ENCODE measurements at regions not wholly inside any gene's neighbourhood (a gene's known extent, or its start where the extent isn't known, plus 50 kb on each side); places are given as distances from the start of the nearest gene placed in this dataset.

DNA sequence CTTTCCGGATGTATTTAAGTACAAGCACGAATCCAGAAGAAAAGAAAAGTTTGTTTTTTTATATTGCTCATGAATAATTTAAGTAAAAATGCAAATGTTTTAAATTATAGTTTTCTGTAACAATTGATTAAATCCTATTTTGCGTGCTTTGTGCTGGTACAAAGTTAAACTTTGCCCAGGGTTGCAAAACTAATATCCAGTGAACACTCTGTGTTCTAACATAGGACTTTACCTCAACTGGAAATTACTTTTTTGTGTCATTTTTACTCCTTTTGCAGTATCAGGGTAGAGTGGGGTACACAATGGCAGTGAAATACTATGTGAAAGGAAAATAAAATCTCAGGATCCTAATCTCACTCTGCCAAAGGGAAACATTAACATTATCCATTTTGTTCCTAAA is 801.4 kb upstream of the MBL2 start:
- TF ChIP-seq, protein P1, sequence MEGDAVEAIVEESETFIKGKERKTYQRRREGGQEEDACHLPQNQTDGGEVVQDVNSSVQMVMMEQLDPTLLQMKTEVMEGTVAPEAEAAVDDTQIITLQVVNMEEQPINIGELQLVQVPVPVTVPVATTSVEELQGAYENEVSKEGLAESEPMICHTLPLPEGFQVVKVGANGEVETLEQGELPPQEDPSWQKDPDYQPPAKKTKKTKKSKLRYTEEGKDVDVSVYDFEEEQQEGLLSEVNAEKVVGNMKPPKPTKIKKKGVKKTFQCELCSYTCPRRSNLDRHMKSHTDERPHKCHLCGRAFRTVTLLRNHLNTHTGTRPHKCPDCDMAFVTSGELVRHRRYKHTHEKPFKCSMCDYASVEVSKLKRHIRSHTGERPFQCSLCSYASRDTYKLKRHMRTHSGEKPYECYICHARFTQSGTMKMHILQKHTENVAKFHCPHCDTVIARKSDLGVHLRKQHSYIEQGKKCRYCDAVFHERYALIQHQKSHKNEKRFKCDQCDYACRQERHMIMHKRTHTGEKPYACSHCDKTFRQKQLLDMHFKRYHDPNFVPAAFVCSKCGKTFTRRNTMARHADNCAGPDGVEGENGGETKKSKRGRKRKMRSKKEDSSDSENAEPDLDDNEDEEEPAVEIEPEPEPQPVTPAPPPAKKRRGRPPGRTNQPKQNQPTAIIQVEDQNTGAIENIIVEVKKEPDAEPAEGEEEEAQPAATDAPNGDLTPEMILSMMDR (IDR thresholded peaks at IDR 0.05), result no peak
- no peak for TF ChIP-seq POLR2A (IDR thresholded peaks at IDR 0.05)
